PC-3 (cell line): ENCODE measurements at regions not wholly inside any gene's neighbourhood (a gene's known extent, or its start where the extent isn't known, plus 50 kb on each side); places are given as distances from the start of the nearest gene placed in this dataset.

ENCODE experiments used
- ATAC-seq: fragments of 200-7000 bp; cut with Tn5 transposase; 2 replicates; pipeline ENCODE4 v1.9.1; 2020; ENCODE audit warnings: mild to moderate bottlenecking, moderate library complexity
- BruUV-seq: library from RNA; stranded (reverse); fragments of 400-500 nt; replicated peaks from 2 replicates; lab custom pipeline; 2021; lab: Mats Ljungman, UMichigan
- CTCF ChIA-PET: fragments of 300-600 bp; sonication (Branson Sonifier 250); formaldehyde crosslinking; loops from one replicate; lab custom pipeline; 2022; ENCODE audit warnings: antibody characterized with exemption; lab: Charles Lee
- POLR2A ChIA-PET: fragments of 300-600 bp; sonication (Branson Sonifier 250); formaldehyde crosslinking; loops from one replicate; lab custom pipeline; 2022; ENCODE audit warnings: antibody characterized with exemption; ENCODE audit not compliant: unreplicated experiment; lab: Charles Lee
- DNase-seq: peaks from one replicate; pipeline ENCODE4 v3.0.0-alpha.2; 2015
- H2AFZ ChIP-seq: fragments of 300-600 bp; sonication (generic); 2 replicates; pipeline ENCODE4 v1.6.0; 2016; ENCODE audit warnings: antibody characterized with exemption, low read length
- H3F3A ChIP-seq: fragments of 300-600 bp; sonication (generic); one replicate; pipeline ENCODE4 v1.6.0; 2017; ENCODE audit warnings: antibody characterized with exemption, low read length, control low read depth, mild to moderate bottlenecking; ENCODE audit not compliant: unreplicated experiment
- H3K27ac ChIP-seq: fragments of 300-600 bp; sonication (generic); 2 replicates; pipeline ENCODE4 v1.5.1; 2016; ENCODE audit warnings: mild to moderate bottlenecking, low read length
- H3K27me3 ChIP-seq: fragments of 300-600 bp; sonication (generic); 2 replicates; pipeline ENCODE4 v1.6.1; 2016; ENCODE audit warnings: low read length, mixed read lengths
- H3K36me3 ChIP-seq: fragments of 300-600 bp; sonication (generic); 2 replicates; pipeline ENCODE4 v1.6.1; 2016; ENCODE audit warnings: low read depth, mixed run types, low read length, mixed read lengths
- H3K4me1 ChIP-seq: fragments of 300-600 bp; sonication (generic); 2 replicates; pipeline ENCODE4 v1.5.1; 2016; ENCODE audit warnings: low read length; ENCODE audit not compliant: insufficient read depth
- H3K4me2 ChIP-seq: fragments of 300-600 bp; sonication (generic); 2 replicates; pipeline ENCODE4 v1.6.0; 2016; ENCODE audit warnings: low read length
- H3K4me3 ChIP-seq: fragments of 300-600 bp; sonication (generic); 2 replicates; pipeline ENCODE4 v1.5.1; 2016; ENCODE audit warnings: mild to moderate bottlenecking, low read length, mixed read lengths
- H3K79me2 ChIP-seq: fragments of 300-600 bp; sonication (generic); 2 replicates; pipeline ENCODE4 v1.6.1; 2017; ENCODE audit warnings: low read length, mixed read lengths
- H3K9ac ChIP-seq: fragments of 300-600 bp; sonication (generic); 2 replicates; pipeline ENCODE4 v1.6.0; 2016; ENCODE audit warnings: mild to moderate bottlenecking, low read length
- H3K9me2 ChIP-seq: fragments of 300-600 bp; sonication (generic); replicated peaks from 2 replicates; pipeline ENCODE4 v1.6.1; 2016; ENCODE audit warnings: mixed run types, low read length, mixed read lengths
- H3K9me3 ChIP-seq: fragments of 300-600 bp; sonication (generic); 2 replicates; pipeline ENCODE4 v1.6.1; 2016; ENCODE audit warnings: low read length, mixed read lengths
- H4K20me1 ChIP-seq: fragments of 300-600 bp; sonication (generic); 2 replicates; pipeline ENCODE4 v1.6.1; 2016; ENCODE audit warnings: low read length, mixed read lengths
- EZH2 ChIP-seq: fragments of 300-600 bp; sonication (generic); IDR thresholded peaks from one replicate; pipeline ENCODE4 v1.6.1; 2017; ENCODE audit warnings: antibody characterized with exemption, mild to moderate bottlenecking, low read length; ENCODE audit not compliant: unreplicated experiment
- EZH2phosphoT487 ChIP-seq: fragments of 300-600 bp; sonication (generic); IDR thresholded peaks from 2 replicates; pipeline ENCODE4 v1.6.1; 2018; ENCODE audit warnings: mild to moderate bottlenecking, antibody characterized with exemption, low read length, borderline replicate concordance
- intact Hi-C: fragments of 100-400 bp; cut with micrococcal nuclease; formaldehyde crosslinking; loops from 2 replicates; pipeline ENCODE4 v1.9.0; 2023
- TF ChIP-seq, protein P1 (sequence below): fragments of 300-600 bp; sonication (generic); conservative IDR thresholded peaks from 2 replicates; pipeline ENCODE4 v1.5.1; 2017; ENCODE audit warnings: antibody characterized with exemption, low read depth, mild to moderate bottlenecking, low read length

DNA sequence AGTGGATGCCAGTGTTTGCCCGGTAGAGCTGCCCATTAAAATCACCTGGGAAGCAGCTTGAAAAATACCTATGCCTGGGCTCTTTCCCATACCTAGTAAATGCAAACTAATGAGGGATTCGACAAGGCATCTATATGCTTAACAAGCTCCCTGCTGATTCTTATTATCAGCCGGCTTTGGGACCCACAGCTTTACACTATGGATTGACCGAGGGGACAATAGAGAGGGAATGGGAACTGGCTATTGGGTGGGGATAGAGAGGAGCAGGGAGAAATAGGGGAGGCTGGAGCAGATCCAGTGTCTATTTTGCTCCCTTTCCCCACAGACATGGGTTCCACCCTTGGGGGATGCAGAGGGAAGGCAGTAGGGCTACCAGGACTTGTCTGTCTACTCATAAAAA, 103.1 kb upstream of the TEX13D start:
- H4K20me1 ChIP-seq, result no peaks in the 10 kb centered on the region
- no peak overlapping the region for H3K4me3 ChIP-seq
- ATAC-seq (no peak), DNase-seq (no peak)
- no peaks in the 10 kb centered on the region for H3F3A ChIP-seq
- no peak overlapping the region for H3K9ac ChIP-seq
- no peak overlapping the region for H3K27ac ChIP-seq
- H2AFZ ChIP-seq, result no peak overlapping the region
- CTCF ChIA-PET, result no interaction called here
- H3K79me2 ChIP-seq, result no peaks in the 10 kb centered on the region
- H3K36me3 ChIP-seq, result no peaks in the 10 kb centered on the region
- no peaks in the 10 kb centered on the region for H3K9me2 ChIP-seq
- peaks cover 6% of the 10 kb centered on the region; the same call in 1 of the 2 replicates for H3K4me1 ChIP-seq
- no peaks in the 10 kb centered on the region for H3K9me3 ChIP-seq
- intact Hi-C loops, result no loop called here
- H3K27me3 ChIP-seq, result no peaks in the 10 kb centered on the region
- no peak overlapping the region for H3K4me2 ChIP-seq
- POLR2A ChIA-PET, result no interaction called here
- no peak for TF ChIP-seq EZH2
- no peak for TF ChIP-seq EZH2phosphoT487
- TF ChIP-seq, protein P1, sequence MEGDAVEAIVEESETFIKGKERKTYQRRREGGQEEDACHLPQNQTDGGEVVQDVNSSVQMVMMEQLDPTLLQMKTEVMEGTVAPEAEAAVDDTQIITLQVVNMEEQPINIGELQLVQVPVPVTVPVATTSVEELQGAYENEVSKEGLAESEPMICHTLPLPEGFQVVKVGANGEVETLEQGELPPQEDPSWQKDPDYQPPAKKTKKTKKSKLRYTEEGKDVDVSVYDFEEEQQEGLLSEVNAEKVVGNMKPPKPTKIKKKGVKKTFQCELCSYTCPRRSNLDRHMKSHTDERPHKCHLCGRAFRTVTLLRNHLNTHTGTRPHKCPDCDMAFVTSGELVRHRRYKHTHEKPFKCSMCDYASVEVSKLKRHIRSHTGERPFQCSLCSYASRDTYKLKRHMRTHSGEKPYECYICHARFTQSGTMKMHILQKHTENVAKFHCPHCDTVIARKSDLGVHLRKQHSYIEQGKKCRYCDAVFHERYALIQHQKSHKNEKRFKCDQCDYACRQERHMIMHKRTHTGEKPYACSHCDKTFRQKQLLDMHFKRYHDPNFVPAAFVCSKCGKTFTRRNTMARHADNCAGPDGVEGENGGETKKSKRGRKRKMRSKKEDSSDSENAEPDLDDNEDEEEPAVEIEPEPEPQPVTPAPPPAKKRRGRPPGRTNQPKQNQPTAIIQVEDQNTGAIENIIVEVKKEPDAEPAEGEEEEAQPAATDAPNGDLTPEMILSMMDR, result no peak
- BruUV-seq, result no TSS peak

DNA sequence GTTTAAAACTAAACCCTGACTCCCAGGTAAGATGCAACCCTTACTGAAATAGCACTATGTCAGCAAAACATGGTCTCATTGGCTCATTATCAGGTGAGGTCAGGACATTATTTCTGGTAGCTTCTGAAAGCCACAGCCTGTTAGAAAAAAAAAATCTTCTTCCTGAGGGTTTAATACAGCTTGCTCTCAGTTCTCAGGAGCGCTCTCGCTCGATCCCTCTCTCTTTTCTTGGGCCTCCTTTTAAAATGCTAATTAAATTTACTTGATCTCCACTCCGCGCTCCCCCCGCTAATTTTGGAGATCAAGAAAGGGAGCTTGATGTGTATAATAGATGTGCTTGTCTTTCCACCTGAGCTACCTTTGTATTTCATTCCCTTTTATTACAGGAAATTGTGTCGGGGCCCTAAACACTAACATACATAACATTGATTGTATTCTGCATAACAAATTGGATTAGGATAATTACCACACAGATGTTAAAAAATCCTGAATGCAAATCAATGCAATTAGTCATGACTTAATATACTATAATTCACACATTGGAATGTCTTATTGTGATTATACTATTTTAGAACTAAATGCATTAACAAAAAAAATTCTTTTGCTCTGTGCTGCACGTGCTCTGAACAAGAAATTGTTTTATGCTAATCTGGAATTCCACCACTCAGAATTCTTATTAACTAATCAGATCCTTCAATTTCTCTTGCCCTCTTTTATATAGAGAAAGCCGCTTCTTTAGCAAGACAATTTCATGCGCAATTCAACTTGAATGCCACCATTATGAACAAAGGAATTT, 101.6 kb upstream of the TEX13D start:
- no peak overlapping the region for H3K9ac ChIP-seq
- ChIA-PET CTCF (no interaction called here), POLR2A (no interaction called here)
- no peak overlapping the region for H2AFZ ChIP-seq
- no peak overlapping the region for H3K4me3 ChIP-seq
- H4K20me1 ChIP-seq, result no peaks in the 10 kb centered on the region
- no peaks in the 10 kb centered on the region for H3K27me3 ChIP-seq
- DNase-seq (no peak), ATAC-seq (no peak)
- no peaks in the 10 kb centered on the region for H3K9me2 ChIP-seq
- H3F3A ChIP-seq, result no peaks in the 10 kb centered on the region
- no peak overlapping the region for H3K27ac ChIP-seq
- H3K4me2 ChIP-seq, result no peak overlapping the region
- no peaks in the 10 kb centered on the region for H3K79me2 ChIP-seq
- no TSS peak for BruUV-seq
- no peaks in the 10 kb centered on the region for H3K9me3 ChIP-seq
- TF ChIP-seq EZH2phosphoT487, result no peak
- TF ChIP-seq, protein P1, result no peak
- H3K4me1 ChIP-seq, result peaks cover 2% of the 10 kb centered on the region; the same call in 1 of the 2 replicates
- intact Hi-C loops, result no loop called here
- no peaks in the 10 kb centered on the region for H3K36me3 ChIP-seq

DNA sequence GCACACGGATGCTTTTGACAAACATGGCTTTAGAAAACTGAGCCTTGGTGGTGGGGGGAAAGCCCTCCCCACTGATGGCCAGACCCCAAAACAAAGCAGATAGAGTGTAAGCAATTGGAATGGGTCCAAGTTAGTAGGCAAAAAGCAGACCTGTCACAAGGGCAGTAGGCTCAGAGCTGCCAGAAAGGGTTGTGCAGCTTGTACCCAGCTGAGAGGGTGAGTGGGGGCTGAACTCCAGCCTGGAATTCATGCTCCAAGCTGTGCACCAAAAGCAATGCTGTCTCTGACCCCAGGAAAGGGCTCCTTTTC, 101.1 kb upstream of the TEX13D start:
- H3K4me1 ChIP-seq, result no peaks in the 10 kb centered on the region; the same call in 1 of the 2 replicates
- no peaks in the 10 kb centered on the region for H3K79me2 ChIP-seq
- TF ChIP-seq EZH2 (no peak), EZH2phosphoT487 (no peak)
- TF ChIP-seq, protein P1, result no peak
- no TSS peak for BruUV-seq
- H3K9ac ChIP-seq, result no peak overlapping the region
- H3K27me3 ChIP-seq, result no peaks in the 10 kb centered on the region
- H2AFZ ChIP-seq, result no peak overlapping the region
- intact Hi-C loops, result no loop called here
- ChIA-PET CTCF (no interaction called here), POLR2A (no interaction called here)
- H3K4me2 ChIP-seq, result no peak overlapping the region
- H3F3A ChIP-seq, result no peaks in the 10 kb centered on the region
- H3K4me3 ChIP-seq, result no peak overlapping the region
- ATAC-seq, result no peak
- H3K27ac ChIP-seq, result no peak overlapping the region
- no peaks in the 10 kb centered on the region for H3K36me3 ChIP-seq
- H3K9me2 ChIP-seq, result no peaks in the 10 kb centered on the region
- no peaks in the 10 kb centered on the region for H3K9me3 ChIP-seq
- DNase-seq, result no peak
- no peaks in the 10 kb centered on the region for H4K20me1 ChIP-seq
